Loucy (cell line): ENCODE measurements at regions not wholly inside any gene's neighbourhood (a gene's known extent, or its start where the extent isn't known, plus 50 kb on each side); places are given as distances from the start of the nearest gene placed in this dataset.

Experiments
- H2AFZ ChIP-seq: fragments of 200-600 bp; sonication (generic); 2 replicates; pipeline ENCODE4 v1.6.0; 2016; ENCODE audit warnings: antibody characterized with exemption, mild to moderate bottlenecking, low read length, moderate library complexity
- H3F3A ChIP-seq: fragments of 200-600 bp; 2 replicates; pipeline ENCODE4 v1.6.0; 2016; ENCODE audit warnings: antibody characterized with exemption, low read depth, mild to moderate bottlenecking
- H3K27me3 ChIP-seq: fragments of 200-600 bp; sonication (generic); 2 replicates; pipeline ENCODE4 v1.6.1; 2014; ENCODE audit warnings: low read length, mild to moderate bottlenecking; ENCODE audit not compliant: insufficient read depth, poor library complexity, severe bottlenecking
- H3K36me3 ChIP-seq: fragments of 200-600 bp; sonication (generic); 2 replicates; pipeline ENCODE4 v1.6.1; 2016; ENCODE audit warnings: low read length; ENCODE audit not compliant: insufficient read depth
- H3K4me1 ChIP-seq: fragments of 200-600 bp; sonication (generic); 2 replicates; pipeline ENCODE4 v1.5.1; 2014; ENCODE audit warnings: low read length, mild to moderate bottlenecking; ENCODE audit not compliant: insufficient read depth, poor library complexity, severe bottlenecking
- H3K4me2 ChIP-seq: fragments of 200-600 bp; sonication (generic); 2 replicates; pipeline ENCODE4 v1.6.0; 2014; ENCODE audit warnings: antibody characterized with exemption, low read length, low read depth, mild to moderate bottlenecking; ENCODE audit not compliant: poor library complexity, severe bottlenecking
- H3K4me3 ChIP-seq: fragments of 200-600 bp; sonication (generic); 2 replicates; pipeline ENCODE4 v1.5.1; 2014; ENCODE audit warnings: low read length, mild to moderate bottlenecking, mixed read lengths; ENCODE audit not compliant: poor library complexity, severe bottlenecking
- H3K79me2 ChIP-seq: fragments of 200-600 bp; sonication (generic); 2 replicates; pipeline ENCODE4 v1.6.1; 2014; ENCODE audit warnings: low read length; ENCODE audit not compliant: insufficient read depth
- H3K9ac ChIP-seq: fragments of 200-600 bp; sonication (generic); 2 replicates; pipeline ENCODE4 v1.6.0; 2014; ENCODE audit warnings: mild to moderate bottlenecking, low read depth, low read length, moderate library complexity; ENCODE audit not compliant: poor library complexity, severe bottlenecking
- H3K9me2 ChIP-seq: fragments of 200-600 bp; sonication (generic); replicated peaks from 2 replicates; pipeline ENCODE4 v1.6.1; 2016; ENCODE audit warnings: low read depth, low read length, mixed read lengths
- H3K9me3 ChIP-seq: fragments of 200-600 bp; sonication (generic); 2 replicates; pipeline ENCODE4 v1.6.1; 2014; ENCODE audit warnings: mild to moderate bottlenecking, antibody characterized with exemption, low read length, low read depth; ENCODE audit not compliant: insufficient read depth
- H4K20me1 ChIP-seq: fragments of 200-600 bp; sonication (generic); 2 replicates; pipeline ENCODE4 v1.6.0; 2014; ENCODE audit warnings: antibody characterized with exemption, low read length, mild to moderate bottlenecking; ENCODE audit not compliant: insufficient read depth, poor library complexity, severe bottlenecking
- CTCF ChIP-seq: fragments of 200-600 bp; sonication (generic); conservative IDR thresholded peaks from 2 replicates; pipeline ENCODE4 v1.5.1; 2014; ENCODE audit warnings: mild to moderate bottlenecking, antibody characterized with exemption, low read length
- EZH2phosphoT487 ChIP-seq: fragments of 200-600 bp; IDR thresholded peaks from 2 replicates; pipeline ENCODE4 v1.6.1; 2018; ENCODE audit warnings: antibody characterized with exemption, mild to moderate bottlenecking, moderate library complexity, borderline replicate concordance

GRCh38 chr4:25552580-25553271 lies 102.9 kb upstream of the SLC34A2 start:
- Histone ChIP-seq H3K4me3 (no peak overlapping the region), H3K9me2 (no peaks in the 10 kb centered on the region), H3K4me2 (no peak overlapping the region), H3K27me3 (no peaks in the 10 kb centered on the region), H3K9ac (no peak overlapping the region), H3K79me2 (no peaks in the 10 kb centered on the region), H3F3A (no peaks in the 10 kb centered on the region), H4K20me1 (no peaks in the 10 kb centered on the region), H3K9me3 (no peaks in the 10 kb centered on the region), H3K4me1 (no peaks in the 10 kb centered on the region), H3K36me3 (no peaks in the 10 kb centered on the region), H2AFZ (no peak overlapping the region)
- TF ChIP-seq EZH2phosphoT487 (no peak), CTCF (no peak)

- H3K4me1 ChIP-seq, result no peaks in the 10 kb centered on the region
- H3K79me2 ChIP-seq, result no peaks in the 10 kb centered on the region
- no peaks in the 10 kb centered on the region for H3K27me3 ChIP-seq
- no peak overlapping the region for H3K9ac ChIP-seq
- TF ChIP-seq CTCF, result no peak
- H2AFZ ChIP-seq, result no peak overlapping the region
- no peak overlapping the region for H3K4me2 ChIP-seq
- H3K9me2 ChIP-seq, result no peaks in the 10 kb centered on the region
- H3K36me3 ChIP-seq, result no peaks in the 10 kb centered on the region
- no peaks in the 10 kb centered on the region for H4K20me1 ChIP-seq
- no peak overlapping the region for H3K4me3 ChIP-seq
- no peaks in the 10 kb centered on the region; the same call in 1 of the 2 replicates for H3K9me3 ChIP-seq
- H3F3A ChIP-seq, result no peaks in the 10 kb centered on the region
These were observed 96.1 kb upstream of the SLC34A2 start for GRCh38 chr4:25559508-25559907.

- Histone ChIP-seq H3F3A (no peaks in the 10 kb centered on the region), H3K4me2 (no peak overlapping the region), H3K36me3 (no peaks in the 10 kb centered on the region), H3K4me3 (no peak overlapping the region), H3K79me2 (no peaks in the 10 kb centered on the region), H3K4me1 (no peaks in the 10 kb centered on the region), H3K9ac (no peak overlapping the region), H3K9me2 (no peaks in the 10 kb centered on the region), H3K9me3 (no peaks in the 10 kb centered on the region; the same call in 1 of the 2 replicates), H3K27me3 (no peaks in the 10 kb centered on the region), H4K20me1 (no peaks in the 10 kb centered on the region), H2AFZ (no peak overlapping the region)
- TF ChIP-seq CTCF (no peak), EZH2phosphoT487 (no peak)
These were observed 95.0 kb upstream of the SLC34A2 start for GRCh38 chr4:25560605-25561004.
